Neural cell (in vitro differentiated cells): ENCODE measurements at regions not wholly inside any gene's neighbourhood (a gene's known extent, or its start where the extent isn't known, plus 50 kb on each side); places are given as distances from the start of the nearest gene placed in this dataset.

Experiments used
- H2AFZ ChIP-seq: fragments of 200-600, 300-800 bp; sonication (generic), shearing (Covaris generic); 2 replicates; pipeline ENCODE4 v1.6.0; 2014; ENCODE audit warnings: low read depth, mild to moderate bottlenecking, antibody characterized with exemption, low read length, moderate library complexity
- H3F3A ChIP-seq: fragments of 200-600 bp; shearing (Covaris generic); 2 replicates; pipeline ENCODE4 v1.6.1; 2016; ENCODE audit warnings: mild to moderate bottlenecking, moderate library complexity, mixed read lengths, antibody characterized with exemption, low read length; ENCODE audit not compliant: insufficient read depth, poor library complexity, severe bottlenecking
- H3K27ac ChIP-seq: fragments of 200-600, 300-800 bp; sonication (generic), shearing (Covaris generic); 2 replicates; pipeline ENCODE4 v1.5.1; 2014; ENCODE audit warnings: mild to moderate bottlenecking, low read length, moderate library complexity
- H3K27me3 ChIP-seq: fragments of 300-800, 200-600 bp; sonication (generic), shearing (Covaris generic); 2 replicates; pipeline ENCODE4 v1.6.0; 2014; ENCODE audit warnings: mild to moderate bottlenecking, low read depth, low read length, moderate library complexity; ENCODE audit not compliant: insufficient read depth
- H3K36me3 ChIP-seq: fragments of 300-800, 200-600 bp; sonication (generic), shearing (Covaris generic); 2 replicates; pipeline ENCODE4 v1.5.1; 2014; ENCODE audit warnings: mild to moderate bottlenecking, antibody characterized with exemption, low read length, moderate library complexity; ENCODE audit not compliant: insufficient read depth
- H3K4me2 ChIP-seq: fragments of 300-800, 200-600 bp; sonication (generic), shearing (Covaris generic); 2 replicates; pipeline ENCODE4 v1.6.0; 2014; ENCODE audit warnings: mild to moderate bottlenecking, low read length
- H3K4me3 ChIP-seq: fragments of 300-800, 200-600 bp; sonication (generic), shearing (Covaris generic); 2 replicates; pipeline ENCODE4 v1.5.1; 2014; ENCODE audit warnings: mild to moderate bottlenecking, low read length, moderate library complexity
- H3K79me2 ChIP-seq: fragments of 200-600 bp; shearing (Covaris generic); replicated peaks from 2 replicates; pipeline ENCODE4 v1.6.0; 2014; ENCODE audit warnings: mild to moderate bottlenecking, low read length, moderate library complexity; ENCODE audit not compliant: insufficient read depth
- H3K9ac ChIP-seq: fragments of 300-800, 200-600 bp; sonication (generic), shearing (Covaris generic); 2 replicates; pipeline ENCODE4 v1.6.1; 2016; ENCODE audit warnings: mild to moderate bottlenecking, low read length, mixed read lengths
- H3K9me2 ChIP-seq: fragments of 200-600 bp; shearing (Covaris generic); 2 replicates; pipeline ENCODE4 v1.6.1; 2016; ENCODE audit warnings: mild to moderate bottlenecking, low read length, mixed read lengths; ENCODE audit not compliant: insufficient read depth
- H3K9me3 ChIP-seq: fragments of 200-600, 300-800 bp; sonication (generic), shearing (Covaris generic); 2 replicates; pipeline ENCODE4 v1.6.1; 2016; ENCODE audit warnings: mild to moderate bottlenecking, mixed run types, low read length, moderate library complexity, mixed read lengths
- H4K20me1 ChIP-seq: fragments of 200-600 bp; shearing (Covaris generic); 2 replicates; pipeline ENCODE4 v1.6.1; 2016; ENCODE audit warnings: mild to moderate bottlenecking, mixed run types; ENCODE audit not compliant: insufficient read depth
- CTCF ChIP-seq: fragments of 450-650 bp; IDR thresholded peaks from 2 replicates; pipeline ENCODE4 v1.5.1; 2014; ENCODE audit warnings: antibody characterized with exemption, mild to moderate bottlenecking, moderate library complexity; ENCODE audit not compliant: poor library complexity, severe bottlenecking
- EP300 ChIP-seq: fragments of 450-650 bp; conservative IDR thresholded peaks from 2 replicates; pipeline ENCODE4 v1.6.1; 2014; ENCODE audit warnings: antibody characterized with exemption, mild to moderate bottlenecking, moderate library complexity; ENCODE audit not compliant: poor library complexity, severe bottlenecking
- EZH2 ChIP-seq: fragments of 200-600, 300-800 bp; shearing (Covaris generic), sonication (generic); IDR thresholded peaks from 2 replicates; pipeline ENCODE4 v1.6.1; 2014; ENCODE audit warnings: antibody characterized with exemption, low read length, borderline replicate concordance, mild to moderate bottlenecking; ENCODE audit not compliant: insufficient read depth, poor library complexity, severe bottlenecking
- MXI1 ChIP-seq: fragments of 450-650 bp; conservative IDR thresholded peaks from 2 replicates; pipeline ENCODE4 v1.6.1; 2014; ENCODE audit warnings: antibody characterized with exemption, mild to moderate bottlenecking; ENCODE audit not compliant: poor library complexity, severe bottlenecking
- POLR2AphosphoS5 ChIP-seq: IDR thresholded peaks from 2 replicates; pipeline ENCODE4 v1.6.1; 2012
- RAD21 ChIP-seq: fragments of 450-650 bp; conservative IDR thresholded peaks from 2 replicates; pipeline ENCODE4 v1.6.1; 2014; ENCODE audit warnings: antibody characterized with exemption, mild to moderate bottlenecking, moderate library complexity
- REST ChIP-seq: IDR thresholded peaks from 2 replicates; pipeline ENCODE4 v1.6.1; 2012; ENCODE audit warnings: borderline replicate concordance
- SMC3 ChIP-seq: fragments of 450-650 bp; conservative IDR thresholded peaks from 2 replicates; pipeline ENCODE4 v1.6.1; 2014; ENCODE audit warnings: antibody characterized with exemption, mild to moderate bottlenecking, moderate library complexity; ENCODE audit not compliant: poor library complexity
- TAF1 ChIP-seq: IDR thresholded peaks from 2 replicates; pipeline ENCODE4 v1.6.1; 2012; ENCODE audit warnings: low read depth

GRCh38 chr18:45379903-45380302, 235.4 kb upstream of the SLC14A2 start:
- no peaks in the 10 kb centered on the region for H3K36me3 ChIP-seq
- H3K27me3 ChIP-seq: no peaks in the 10 kb centered on the region
- no peak overlapping the region for H3K27ac ChIP-seq
- H3K9ac ChIP-seq: no peak overlapping the region
- no peaks in the 10 kb centered on the region for H4K20me1 ChIP-seq
- H3K4me2 ChIP-seq: no peak overlapping the region
- no peaks in the 10 kb centered on the region for H3F3A ChIP-seq
- H3K9me3 ChIP-seq: no peaks in the 10 kb centered on the region
- no peaks in the 10 kb centered on the region for H3K9me2 ChIP-seq
- no peak overlapping the region for H3K4me3 ChIP-seq
- no peak overlapping the region for H2AFZ ChIP-seq
- no peak for TF ChIP-seq MXI1
- no peak for TF ChIP-seq EZH2
- no peak for TF ChIP-seq EP300
- TF ChIP-seq TAF1: no peak
- TF ChIP-seq SMC3: no peak
- TF ChIP-seq POLR2AphosphoS5: no peak
- TF ChIP-seq REST: no peak
- TF ChIP-seq RAD21: no peak
- no peak for TF ChIP-seq CTCF
- H3K79me2 ChIP-seq: no peaks in the 10 kb centered on the region

- no peak overlapping the region for H3K4me2 ChIP-seq
- H3K9me3 ChIP-seq: no peaks in the 10 kb centered on the region
- no peaks in the 10 kb centered on the region for H3F3A ChIP-seq
- H3K36me3 ChIP-seq: no peaks in the 10 kb centered on the region
- no peaks in the 10 kb centered on the region for H3K79me2 ChIP-seq
- H2AFZ ChIP-seq: no peak overlapping the region
- H3K27ac ChIP-seq: no peak overlapping the region
- H4K20me1 ChIP-seq: no peaks in the 10 kb centered on the region
- no peak overlapping the region for H3K9ac ChIP-seq
- H3K9me2 ChIP-seq: no peaks in the 10 kb centered on the region
- no peaks in the 10 kb centered on the region for H3K27me3 ChIP-seq
- TF ChIP-seq SMC3: no peak
- no peak for TF ChIP-seq MXI1
- no peak for TF ChIP-seq RAD21
- no peak for TF ChIP-seq TAF1
- TF ChIP-seq CTCF: no peak
- no peak for TF ChIP-seq REST
- no peak for TF ChIP-seq EP300
- no peak for TF ChIP-seq POLR2AphosphoS5
- no peak for TF ChIP-seq EZH2
- H3K4me3 ChIP-seq: no peak overlapping the region
Observed at GRCh38 chr18:45381282-45381681, 234.0 kb upstream of the SLC14A2 start.
